Smooth muscle cell (in vitro differentiated cells): ENCODE measurements at regions not wholly inside any gene's neighbourhood (a gene's known extent, or its start where the extent isn't known, plus 50 kb on each side); places are given as distances from the start of the nearest gene placed in this dataset.

Experiments used
- DNase-seq: peaks from one replicate; lab custom pipeline; 2025; ENCODE audit not compliant: unreplicated experiment; lab: John Stamatoyannopoulos, UW
- H2AFZ ChIP-seq: fragments of 200-600 bp; sonication (generic); 2 replicates; pipeline ENCODE4 v1.6.0; 2016; ENCODE audit warnings: antibody characterized with exemption, low read depth, mild to moderate bottlenecking
- H3F3A ChIP-seq: fragments of 200-600 bp; sonication (generic); 2 replicates; pipeline ENCODE4 v1.6.0; 2017; ENCODE audit warnings: antibody characterized with exemption, low read depth
- H3K27ac ChIP-seq: fragments of 200-600 bp; sonication (generic); 2 replicates; pipeline ENCODE4 v1.5.1; 2016; ENCODE audit warnings: low read depth, mild to moderate bottlenecking
- H3K27me3 ChIP-seq: fragments of 200-600 bp; sonication (generic); 2 replicates; pipeline ENCODE4 v1.6.1; 2016; ENCODE audit warnings: low read depth, mild to moderate bottlenecking
- H3K36me3 ChIP-seq: fragments of 200-600 bp; sonication (generic); 2 replicates; pipeline ENCODE4 v1.5.1; 2016; ENCODE audit warnings: low read depth
- H3K4me1 ChIP-seq: fragments of 200-600 bp; sonication (generic); 2 replicates; pipeline ENCODE4 v1.5.1; 2016; ENCODE audit warnings: low read depth
- H3K4me2 ChIP-seq: fragments of 200-600 bp; sonication (generic); 2 replicates; pipeline ENCODE4 v1.6.0; 2016; ENCODE audit warnings: mild to moderate bottlenecking
- H3K4me3 ChIP-seq: fragments of 200-600 bp; sonication (generic); 2 replicates; pipeline ENCODE4 v1.5.1; 2016; ENCODE audit warnings: mild to moderate bottlenecking
- H3K79me2 ChIP-seq: fragments of 200-600 bp; sonication (generic); 2 replicates; pipeline ENCODE4 v1.6.0; 2016; ENCODE audit warnings: low read depth, mild to moderate bottlenecking
- H3K9ac ChIP-seq: fragments of 200-600 bp; sonication (generic); 2 replicates; pipeline ENCODE4 v1.6.0; 2016; ENCODE audit warnings: low read depth
- H3K9me3 ChIP-seq: fragments of 200-600 bp; sonication (generic); replicated peaks from 2 replicates; pipeline ENCODE4 v1.5.1; 2016; ENCODE audit warnings: low read depth
- H4K20me1 ChIP-seq: fragments of 200-600 bp; sonication (generic); 2 replicates; pipeline ENCODE4 v1.6.0; 2016; ENCODE audit warnings: low read depth
- CTCF ChIP-seq: fragments of 200-600 bp; sonication (generic); IDR thresholded peaks from 2 replicates; pipeline ENCODE4 v1.5.1; 2017; ENCODE audit warnings: borderline replicate concordance, mild to moderate bottlenecking, antibody characterized with exemption; ENCODE audit not compliant: insufficient read depth, poor library complexity, severe bottlenecking
- WGBS: methylation state at CpG from one replicate; pipeline ENCODE4 v1.1.7; 2016; ENCODE audit warnings: low lambda C conversion rate; 5-methylcytosine and 5-hydroxymethylcytosine counted together

GRCh38 chrX:63932006-63932405 lies 147.0 kb upstream of the ARHGEF9 start:
- H3K36me3 ChIP-seq, result no peaks in the 10 kb centered on the region
- no peak overlapping the region for H3K27ac ChIP-seq
- H3K9me3 ChIP-seq, result no peaks in the 10 kb centered on the region
- no peaks in the 10 kb centered on the region for H4K20me1 ChIP-seq
- H3K4me2 ChIP-seq, result no peak overlapping the region
- no peaks in the 10 kb centered on the region for H3K27me3 ChIP-seq
- H3K79me2 ChIP-seq, result no peaks in the 10 kb centered on the region
- no peak overlapping the region for H2AFZ ChIP-seq
- no peak for DNase-seq
- no peak overlapping the region for H3K4me3 ChIP-seq
- TF ChIP-seq CTCF, result no peak
- H3K9ac ChIP-seq, result no peak overlapping the region
- 76% methylated on average over 3 of the region's 3 CpGs for WGBS
- no peaks in the 10 kb centered on the region for H3F3A ChIP-seq
- H3K4me1 ChIP-seq, result no peaks in the 10 kb centered on the region

DNA sequence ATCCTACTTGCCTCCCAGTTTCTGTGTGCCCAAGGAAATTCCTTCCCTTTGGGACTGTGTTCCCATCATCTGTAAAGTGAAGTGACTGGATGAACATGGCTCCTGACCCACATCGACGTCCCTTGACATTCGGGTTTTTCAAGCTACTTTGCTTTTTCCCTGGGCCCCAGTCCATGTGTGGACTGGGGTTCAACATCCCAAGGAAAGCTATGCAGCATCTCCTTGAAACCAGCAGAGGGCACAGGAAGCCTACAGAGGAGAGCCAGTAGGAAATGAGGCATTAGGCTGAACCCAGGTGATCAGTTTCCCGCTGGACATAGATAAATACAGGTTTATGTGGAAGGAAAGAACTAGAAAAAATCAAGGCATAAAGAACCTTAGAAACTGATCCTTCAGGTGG lies 145.1 kb upstream of the ARHGEF9 start:
- Histone ChIP-seq H3K79me2 (no peaks in the 10 kb centered on the region), H3K27me3 (no peaks in the 10 kb centered on the region)

GRCh38 chrX:63929608-63930007 lies 144.6 kb upstream of the ARHGEF9 start:
- Histone ChIP-seq H3K27me3 (no peaks in the 10 kb centered on the region), H3K4me2 (no peak overlapping the region), H3K9ac (no peak overlapping the region), H3K4me3 (no peak overlapping the region), H3K36me3 (no peaks in the 10 kb centered on the region), H4K20me1 (no peaks in the 10 kb centered on the region), H3K4me1 (no peaks in the 10 kb centered on the region), H3F3A (no peaks in the 10 kb centered on the region), H3K79me2 (no peaks in the 10 kb centered on the region), H3K27ac (no peak overlapping the region), H3K9me3 (no peaks in the 10 kb centered on the region), H2AFZ (no peak overlapping the region)
- TF ChIP-seq CTCF, result no peak
- no peak for DNase-seq
- 76% methylated on average over 4 of the region's 4 CpGs for WGBS

More for the DNA sequence above, 145.1 kb upstream of the ARHGEF9 start:
- Histone ChIP-seq H3K36me3 (no peaks in the 10 kb centered on the region), H4K20me1 (no peaks in the 10 kb centered on the region), H3K27ac (no peak overlapping the region), H2AFZ (no peak overlapping the region), H3K9ac (no peak overlapping the region), H3K9me3 (no peaks in the 10 kb centered on the region), H3K4me1 (no peaks in the 10 kb centered on the region), H3F3A (no peaks in the 10 kb centered on the region), H3K4me3 (no peak overlapping the region), H3K4me2 (no peak overlapping the region)
- TF ChIP-seq CTCF, result peak; percentile 23
- 59% methylated on average over 4 of the region's 4 CpGs for WGBS
- no peak for DNase-seq

GRCh38 chrX:63927848-63928247 lies 142.8 kb upstream of the ARHGEF9 start:
- Histone ChIP-seq H3F3A (no peaks in the 10 kb centered on the region), H2AFZ (no peak overlapping the region), H3K9ac (no peak overlapping the region), H3K36me3 (no peaks in the 10 kb centered on the region), H3K4me2 (no peak overlapping the region), H3K9me3 (no peaks in the 10 kb centered on the region), H3K27ac (no peak overlapping the region), H3K4me1 (no peaks in the 10 kb centered on the region), H4K20me1 (no peaks in the 10 kb centered on the region), H3K4me3 (no peak overlapping the region), H3K27me3 (no peaks in the 10 kb centered on the region), H3K79me2 (no peaks in the 10 kb centered on the region)
- 73% methylated on average over 2 of the region's 2 CpGs for WGBS
- TF ChIP-seq CTCF, result no peak
- DNase-seq, result no peak
